Thyroid gland (tissue), 4 donors: ENCODE measurements at regions not wholly inside any gene's neighbourhood (a gene's known extent, or its start where the extent isn't known, plus 50 kb on each side); places are given as distances from the start of the nearest gene placed in this dataset.

Experiments used
- DNase-seq, 2 donors: peaks; one replicate each; pipeline ENCODE4 v3.0.0-alpha.2; 2019
- H3K27ac ChIP-seq, 3 donors: fragments of 200-600 bp; sonication (generic); 1 replicate in 2 of 3; 2 replicates in 1 of 3; pipeline ENCODE4 v1.5.1; 2016 to 2019; ENCODE audit warnings: mild to moderate bottlenecking in 1 of 3, moderate library complexity in 1 of 3
- H3K27me3 ChIP-seq: fragments of 200-600 bp; sonication (generic); one replicate; pipeline ENCODE4 v1.5.1; 2019
- H3K36me3 ChIP-seq, 2 donors: fragments of 200-600 bp; sonication (generic); one replicate each; pipeline ENCODE4 v1.5.1; 2016 to 2019
- H3K4me1 ChIP-seq, 2 donors: fragments of 200-600 bp; sonication (generic); one replicate each; pipeline ENCODE4 v1.5.1; 2017 to 2019
- H3K4me3 ChIP-seq, 3 donors: fragments of 200-600 bp; sonication (generic); replicated peaks in 1 of 3; 1 replicate in 2 of 3; 2 replicates in 1 of 3; pipeline ENCODE4 v1.5.1; 2016; ENCODE audit warnings: mild to moderate bottlenecking in 1 of 3
- H3K9me3 ChIP-seq: fragments of 200-600 bp; sonication (generic); one replicate; pipeline ENCODE4 v1.5.1; 2017
- CTCF ChIP-seq, 6 experiments: fragments of 200-600 bp in 3 of 6; fragments of 450-650 bp in 3 of 6; sonication (generic) in 3 of 6; IDR thresholded peaks; one replicate each; pipeline ENCODE4 v1.5.1; 2016 to 2019; ENCODE audit warnings: antibody characterized with exemption in 6 of 6, mild to moderate bottlenecking in 2 of 6, inconsistent platforms in 1 of 6, moderate library complexity in 1 of 6
- POLR2A ChIP-seq, 2 donors: fragments of 450-650 bp; IDR thresholded peaks; one replicate each; pipeline ENCODE4 v1.6.1; 2017; ENCODE audit warnings: antibody characterized with exemption in 2 of 2, mild to moderate bottlenecking in 2 of 2, moderate library complexity in 1 of 2
- WGBS, 2 donors: methylation state at CpG; one replicate each; pipeline ENCODE4 v1.1.5; 2017; 5-methylcytosine and 5-hydroxymethylcytosine counted together
- intact Hi-C: fragments of 100-400 bp; cut with DNase I; formaldehyde crosslinking; loops from one replicate; pipeline ENCODE4 v1.15.1; 2023

- TF ChIP-seq CTCF (IDR thresholded peaks at IDR 0.05) (no peak), POLR2A (IDR thresholded peaks at IDR 0.05) (no peak)
- no peaks in the 10 kb centered on the region for H3K9me3 ChIP-seq
- 76 to 87% methylated on average over 4 of the region's 4 CpGs for WGBS, 2 donors
- DNase-seq: no peak
- no peaks in the 10 kb centered on the region for H3K27me3 ChIP-seq
- H3K4me1 ChIP-seq: peaks cover 35 to 51% of the 10 kb centered on the region in 2 donors
- intact Hi-C loops: no loop called here
- no peak overlapping the region for H3K4me3 ChIP-seq
- no peaks in the 10 kb centered on the region for H3K36me3 ChIP-seq
- no peak overlapping the region for H3K27ac ChIP-seq
These were observed 126.4 kb upstream of the DLX2 start for GRCh38 chr2:172229125-172229524.

GRCh38 chr2:172230332-172230888 lies 127.7 kb upstream of the DLX2 start:
- H3K27me3 ChIP-seq: no peaks in the 10 kb centered on the region
- no peak for TF ChIP-seq POLR2A (IDR thresholded peaks at IDR 0.05)
- TF ChIP-seq CTCF (IDR thresholded peaks at IDR 0.05): no peak
- no peak overlapping the region for H3K4me3 ChIP-seq
- H3K9me3 ChIP-seq: no peaks in the 10 kb centered on the region
- DNase-seq: no peak
- H3K36me3 ChIP-seq: no peaks in the 10 kb centered on the region
- WGBS, 2 donors: 76 to 86% methylated on average over 3 to 5 of the region's 5 CpGs
- H3K27ac ChIP-seq: no peak overlapping the region
- peaks cover 44 to 64% of the 10 kb centered on the region in 2 donors for H3K4me1 ChIP-seq
- intact Hi-C loops: no loop called here

DNA sequence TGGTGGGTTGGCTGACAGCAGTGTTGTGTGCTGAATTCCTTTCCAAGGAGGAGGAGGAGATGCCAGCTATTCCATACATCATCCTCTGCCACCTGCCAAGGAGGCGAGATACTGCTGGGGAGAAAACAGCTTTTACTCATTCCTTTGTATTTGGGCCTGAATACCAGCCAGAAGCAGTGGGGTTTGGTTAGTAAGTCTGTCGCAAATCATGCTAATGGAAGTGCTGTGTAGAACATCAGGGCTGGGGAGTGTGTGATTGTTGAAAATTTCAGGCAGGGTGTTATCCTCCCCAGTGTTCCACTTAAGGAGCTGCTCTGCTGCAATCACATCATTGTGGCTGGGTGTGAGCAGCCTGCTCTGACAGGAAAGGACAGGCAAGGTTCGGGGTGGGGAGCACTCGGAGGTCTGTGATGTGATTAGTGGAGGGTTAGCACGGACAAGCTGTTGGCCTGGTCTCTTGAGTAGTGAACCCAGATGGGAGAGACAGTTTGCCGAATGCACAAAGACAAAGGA lies 128.2 kb upstream of the DLX2 start:
- intact Hi-C loops: no loop called here
- WGBS, 2 donors: 92 to 95% methylated on average over 6 of the region's 6 CpGs
- Histone ChIP-seq H3K27ac (no peak overlapping the region), H3K9me3 (no peaks in the 10 kb centered on the region), H3K27me3 (no peaks in the 10 kb centered on the region), H3K36me3 (no peaks in the 10 kb centered on the region), H3K4me3 (no peak overlapping the region), H3K4me1 (peaks cover 47 to 67% of the 10 kb centered on the region in 2 donors)
- TF ChIP-seq CTCF (IDR thresholded peaks at IDR 0.05) (no peak), POLR2A (IDR thresholded peaks at IDR 0.05) (no peak)
- no peak for DNase-seq

DNA sequence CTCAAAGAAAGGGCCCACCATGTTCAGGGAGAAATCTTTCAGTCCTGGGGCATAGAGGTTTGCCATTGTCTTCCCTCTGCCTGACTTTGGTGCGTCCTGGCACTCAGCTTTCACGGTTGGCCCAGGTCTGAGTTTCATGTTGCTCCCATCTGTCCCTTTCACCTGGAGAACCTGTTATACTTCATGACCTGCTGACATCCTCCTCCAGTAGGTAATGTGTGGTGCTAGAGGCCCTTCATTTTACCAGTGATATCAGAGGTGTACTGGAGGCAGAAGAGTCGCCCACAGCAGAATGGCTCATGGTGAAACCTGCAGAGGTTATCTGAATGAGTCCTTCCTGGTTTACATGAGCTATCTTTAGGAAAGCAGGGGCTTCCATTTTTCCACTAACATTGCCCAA lies 128.8 kb upstream of the DLX2 start:
- intact Hi-C loops: no loop called here
- Histone ChIP-seq H3K27ac (peak overlapping the region in 2 of 3 donors; percentile 46 to 47), H3K36me3 (no peaks in the 10 kb centered on the region), H3K4me1 (peaks cover 47 to 67% of the 10 kb centered on the region in 2 donors), H3K27me3 (peaks cover 3% of the 10 kb centered on the region), H3K9me3 (no peaks in the 10 kb centered on the region), H3K4me3 (no peak overlapping the region)
- TF ChIP-seq POLR2A (IDR thresholded peaks at IDR 0.05) (no peak), CTCF (IDR thresholded peaks at IDR 0.05) (no peak)
- 90 to 95% methylated on average over 3 of the region's 3 CpGs for WGBS, 2 donors
- DNase-seq: no peak

DNA sequence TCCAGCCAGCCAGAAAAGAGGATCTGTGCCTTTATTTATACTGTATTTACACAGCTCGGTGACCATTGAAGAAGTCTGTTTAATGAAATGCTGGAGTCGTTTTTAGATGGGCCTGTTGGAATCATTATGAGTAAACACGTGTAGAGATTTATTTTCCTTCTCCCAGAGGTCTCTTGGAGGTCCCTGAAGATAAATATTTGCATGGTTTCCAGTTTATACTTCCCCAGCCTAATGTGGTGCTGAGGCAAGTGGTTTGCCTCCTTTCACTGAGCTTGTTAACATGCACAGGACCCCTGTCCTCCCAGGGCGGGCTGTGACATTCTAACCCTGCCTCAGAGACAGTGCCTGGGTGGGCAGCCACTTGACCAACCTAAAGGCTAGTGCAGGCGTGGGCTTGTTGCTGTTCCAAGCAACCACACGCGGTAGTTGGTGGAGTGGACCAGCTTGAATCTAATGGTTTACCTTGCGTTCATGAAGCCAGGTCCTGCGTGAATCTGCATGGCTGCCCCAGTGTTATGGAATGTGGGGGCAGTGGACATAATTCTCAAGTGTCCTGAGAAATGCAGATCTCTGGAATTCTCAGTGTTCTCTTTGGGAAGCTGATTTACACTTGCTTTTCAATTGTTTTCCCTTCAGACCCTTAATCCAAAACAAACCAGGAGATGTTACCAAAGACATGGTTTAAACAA lies 130.2 kb upstream of the DLX2 start:
- H3K4me3 ChIP-seq: no peak overlapping the region
- DNase-seq: no peak
- peaks cover 44 to 63% of the 10 kb centered on the region in 2 donors for H3K4me1 ChIP-seq
- H3K27me3 ChIP-seq: peaks cover 4% of the 10 kb centered on the region
- no peaks in the 10 kb centered on the region for H3K9me3 ChIP-seq
- peak overlapping the region in 2 of 3 donors; percentile 27 to 46 for H3K27ac ChIP-seq
- intact Hi-C loops: no loop called here
- WGBS, 2 donors: 69 to 77% methylated on average over 9 of the region's 9 CpGs
- TF ChIP-seq POLR2A (IDR thresholded peaks at IDR 0.05) (no peak), CTCF (IDR thresholded peaks at IDR 0.05) (no peak)
- no peaks in the 10 kb centered on the region for H3K36me3 ChIP-seq
